ENCODE measurements at regions not wholly inside any gene's neighbourhood (a gene's known extent, or its start where the extent isn't known, plus 50 kb on each side); places are given as distances from the start of the nearest gene placed in this dataset.

GRCh38 chr16:48680881-48681280, 70.9 kb upstream of the N4BP1 start:
- TF ChIP-seq POLR2A (IDR thresholded peaks at IDR 0.05; ENCODE audit: low read depth, low read length) (no peak), POLR2AphosphoS5 (IDR thresholded peaks at IDR 0.05; ENCODE audit: low read depth, low read length) (no peak)

Data from GM12891 (cell line).